HEK293 (cell line): ENCODE measurements at regions not wholly inside any gene's neighbourhood (a gene's known extent, or its start where the extent isn't known, plus 50 kb on each side); places are given as distances from the start of the nearest gene placed in this dataset.

Source experiments
- OSR2 ChIP-seq: fragments of 450-650 bp; formaldehyde crosslinking; IDR thresholded peaks from 2 replicates; pipeline ENCODE4 v1.5.1; 2016; ENCODE audit warnings: missing biosample characterization, missing genetic modification characterization
- ZBTB1 ChIP-seq: fragments of 450-650 bp; formaldehyde crosslinking; IDR thresholded peaks from 2 replicates; pipeline ENCODE4 v1.5.1; 2016; ENCODE audit warnings: missing biosample characterization, missing genetic modification characterization
- ZNF132 ChIP-seq: fragments of 450-650 bp; formaldehyde crosslinking; IDR thresholded peaks from 2 replicates; pipeline ENCODE4 v1.5.1; 2017; ENCODE audit warnings: missing biosample characterization, missing genetic modification characterization, borderline replicate concordance
- ZNF324 ChIP-seq: fragments of 450-650 bp; formaldehyde crosslinking; IDR thresholded peaks from 2 replicates; pipeline ENCODE4 v1.5.1; 2016; ENCODE audit warnings: missing biosample characterization, missing genetic modification characterization
- TF ChIP-seq, protein P1 (sequence below): fragments of 450-650 bp; formaldehyde crosslinking; IDR thresholded peaks from 2 replicates; pipeline ENCODE4 v1.5.1; 2016; ENCODE audit warnings: missing biosample characterization, missing genetic modification characterization

DNA sequence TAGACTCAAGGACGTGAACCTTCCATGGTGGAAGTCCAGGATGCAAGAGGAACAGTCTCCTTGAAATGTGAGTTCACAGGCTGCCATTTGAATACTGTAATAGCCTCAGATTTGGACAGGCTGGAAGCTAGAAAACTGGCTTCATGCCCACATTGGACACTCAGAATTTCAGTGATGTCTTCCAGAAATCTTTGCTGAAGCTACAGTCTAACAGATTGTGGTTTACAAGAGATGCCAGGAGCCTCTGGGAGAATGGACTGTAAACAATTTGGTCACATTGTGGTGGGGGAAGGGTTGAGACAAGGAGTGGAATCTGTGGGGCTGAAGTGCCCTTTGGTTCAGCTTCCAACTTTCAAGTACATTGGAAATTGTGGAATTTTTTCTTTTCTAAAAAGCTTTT lies 252.0 kb upstream of the PROK2 start:
- TF ChIP-seq, protein P1, sequence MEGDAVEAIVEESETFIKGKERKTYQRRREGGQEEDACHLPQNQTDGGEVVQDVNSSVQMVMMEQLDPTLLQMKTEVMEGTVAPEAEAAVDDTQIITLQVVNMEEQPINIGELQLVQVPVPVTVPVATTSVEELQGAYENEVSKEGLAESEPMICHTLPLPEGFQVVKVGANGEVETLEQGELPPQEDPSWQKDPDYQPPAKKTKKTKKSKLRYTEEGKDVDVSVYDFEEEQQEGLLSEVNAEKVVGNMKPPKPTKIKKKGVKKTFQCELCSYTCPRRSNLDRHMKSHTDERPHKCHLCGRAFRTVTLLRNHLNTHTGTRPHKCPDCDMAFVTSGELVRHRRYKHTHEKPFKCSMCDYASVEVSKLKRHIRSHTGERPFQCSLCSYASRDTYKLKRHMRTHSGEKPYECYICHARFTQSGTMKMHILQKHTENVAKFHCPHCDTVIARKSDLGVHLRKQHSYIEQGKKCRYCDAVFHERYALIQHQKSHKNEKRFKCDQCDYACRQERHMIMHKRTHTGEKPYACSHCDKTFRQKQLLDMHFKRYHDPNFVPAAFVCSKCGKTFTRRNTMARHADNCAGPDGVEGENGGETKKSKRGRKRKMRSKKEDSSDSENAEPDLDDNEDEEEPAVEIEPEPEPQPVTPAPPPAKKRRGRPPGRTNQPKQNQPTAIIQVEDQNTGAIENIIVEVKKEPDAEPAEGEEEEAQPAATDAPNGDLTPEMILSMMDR (tag by site-specific recombination), result no peak
- TF ChIP-seq ZNF324 (tag by site-specific recombination), result no peak
- no peak for TF ChIP-seq OSR2 (tag by site-specific recombination)
- no peak for TF ChIP-seq ZBTB1 (tag by site-specific recombination)
- TF ChIP-seq ZNF132 (tag by site-specific recombination), result no peak
